ENCODE measurements at regions not wholly inside any gene's neighbourhood (a gene's known extent, or its start where the extent isn't known, plus 50 kb on each side); places are given as distances from the start of the nearest gene placed in this dataset.

DNA sequence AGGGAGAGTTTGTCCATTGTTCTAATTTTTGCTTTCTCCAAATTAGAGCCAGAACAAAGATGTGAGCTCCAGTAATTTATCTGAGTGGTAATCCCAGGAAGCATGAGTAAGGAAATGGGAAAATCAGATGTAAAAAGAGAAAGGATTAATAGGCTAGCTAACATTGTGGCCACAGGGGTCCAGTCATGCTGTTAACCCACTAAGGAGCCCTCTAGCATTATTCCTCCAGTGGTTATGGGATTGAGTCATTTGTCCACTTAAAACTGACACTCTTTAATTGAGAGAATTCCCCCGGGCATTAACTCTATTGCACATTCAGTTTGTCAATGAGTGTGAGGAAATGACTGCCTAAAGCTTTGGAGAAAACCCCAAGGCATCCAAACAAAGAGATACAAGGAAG is 700.3 kb upstream of the TYRP1 start:
- no peak overlapping the region for H3K27ac ChIP-seq (ENCODE audit: insufficient read depth, low read length)
- H3K18ac ChIP-seq (ENCODE audit: low read depth, low read length), result no peak overlapping the region
- no peak overlapping the region for H2BK120ac ChIP-seq (ENCODE audit: low read depth, low read length)
- no peaks in the 10 kb centered on the region for H3K36me3 ChIP-seq (ENCODE audit: control insufficient read depth, insufficient read depth, low read length)
- no peak overlapping the region for H3K4ac ChIP-seq (ENCODE audit: low read depth, low read length)
- H2BK20ac ChIP-seq (ENCODE audit: low read depth, low read length), result no peak overlapping the region
- no peaks in the 10 kb centered on the region for H3K9me3 ChIP-seq (ENCODE audit: control insufficient read depth, insufficient read depth, low read length)
- H4K91ac ChIP-seq (ENCODE audit: insufficient read depth, low read depth, low read length), result no peak overlapping the region
- no peaks in the 10 kb centered on the region for H3K4me1 ChIP-seq (ENCODE audit: control insufficient read depth, insufficient read depth, low read length)
- no peak overlapping the region for H3K4me2 ChIP-seq (ENCODE audit: low read depth, low read length)
- H4K20me1 ChIP-seq (ENCODE audit: insufficient read depth, low read length), result no peaks in the 10 kb centered on the region
- no peak overlapping the region for H2BK15ac ChIP-seq (ENCODE audit: low read depth, low read length)
- H2AK9ac ChIP-seq (replicated peaks; ENCODE audit: low read depth, low read length, poor library complexity), result no peak overlapping the region
- WGBS, 2 experiments (ENCODE audit: extremely low coverage in 2 of 2, insufficient read length in 1 of 2), result no CpG with 5 or more reads among the region's 1 CpG
- H3K23ac ChIP-seq (ENCODE audit: low read depth, low read length), result no peak overlapping the region
- no peak overlapping the region for H2BK5ac ChIP-seq (ENCODE audit: low read depth, low read length, poor library complexity, severe bottlenecking)
- H3K14ac ChIP-seq (replicated peaks; ENCODE audit: low read depth, low read length), result no peak overlapping the region
- no peak for ATAC-seq (ENCODE audit: low read depth)
- H3K9me1 ChIP-seq (ENCODE audit: insufficient read depth, low read length), result no peaks in the 10 kb centered on the region
- intact Hi-C loops (cut with micrococcal nuclease), result no loop called here
- H4K5ac ChIP-seq (ENCODE audit: low read depth, low read length), result no peak overlapping the region
- no peak overlapping the region for H3K9ac ChIP-seq (ENCODE audit: low read depth, low read length)
- dilution Hi-C loops (cut with HindIII; ENCODE audit: low sequenced_read_pairs, unreplicated experiment), result no loop called here
- no peaks in the 10 kb centered on the region for H3K27me3 ChIP-seq (ENCODE audit: control insufficient read depth, insufficient read depth, low read length)
- DNase-seq, result no peak
- no TSS peak for BruUV-seq (replicated peaks)
- no peak overlapping the region for H2AK5ac ChIP-seq (ENCODE audit: low read depth, low read length)
- H2AFZ ChIP-seq (replicated peaks; ENCODE audit: low read length, poor library complexity), result no peak overlapping the region
- TF ChIP-seq, protein P1, sequence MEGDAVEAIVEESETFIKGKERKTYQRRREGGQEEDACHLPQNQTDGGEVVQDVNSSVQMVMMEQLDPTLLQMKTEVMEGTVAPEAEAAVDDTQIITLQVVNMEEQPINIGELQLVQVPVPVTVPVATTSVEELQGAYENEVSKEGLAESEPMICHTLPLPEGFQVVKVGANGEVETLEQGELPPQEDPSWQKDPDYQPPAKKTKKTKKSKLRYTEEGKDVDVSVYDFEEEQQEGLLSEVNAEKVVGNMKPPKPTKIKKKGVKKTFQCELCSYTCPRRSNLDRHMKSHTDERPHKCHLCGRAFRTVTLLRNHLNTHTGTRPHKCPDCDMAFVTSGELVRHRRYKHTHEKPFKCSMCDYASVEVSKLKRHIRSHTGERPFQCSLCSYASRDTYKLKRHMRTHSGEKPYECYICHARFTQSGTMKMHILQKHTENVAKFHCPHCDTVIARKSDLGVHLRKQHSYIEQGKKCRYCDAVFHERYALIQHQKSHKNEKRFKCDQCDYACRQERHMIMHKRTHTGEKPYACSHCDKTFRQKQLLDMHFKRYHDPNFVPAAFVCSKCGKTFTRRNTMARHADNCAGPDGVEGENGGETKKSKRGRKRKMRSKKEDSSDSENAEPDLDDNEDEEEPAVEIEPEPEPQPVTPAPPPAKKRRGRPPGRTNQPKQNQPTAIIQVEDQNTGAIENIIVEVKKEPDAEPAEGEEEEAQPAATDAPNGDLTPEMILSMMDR (conservative IDR thresholded peaks at IDR 0.05; ENCODE audit: low read depth, low read length), result no peak
- no peak for TF ChIP-seq SMC3 (IDR thresholded peaks at IDR 0.05; ENCODE audit: low read depth, low read length)
- TF ChIP-seq MXI1 (IDR thresholded peaks at IDR 0.05; ENCODE audit: borderline replicate concordance, low read depth, low read length), result no peak
- no peak for TF ChIP-seq BHLHE40 (IDR thresholded peaks at IDR 0.05; ENCODE audit: low read depth, low read length)
- TF ChIP-seq RCOR1 (IDR thresholded peaks at IDR 0.05; ENCODE audit: insufficient replicate concordance, low read length), result no peak
- no peak for TF ChIP-seq FOS (IDR thresholded peaks at IDR 0.05; ENCODE audit: low read depth, low read length)
- TF ChIP-seq CEBPB (IDR thresholded peaks at IDR 0.05; ENCODE audit: low read depth, low read length), result no peak
- no peak for TF ChIP-seq POLR2A (IDR thresholded peaks at IDR 0.05; ENCODE audit: low read depth, low read length)
- TF ChIP-seq ELK1 (IDR thresholded peaks at IDR 0.05; ENCODE audit: borderline replicate concordance, low read depth, low read length), result no peak
- TF ChIP-seq MAFK (IDR thresholded peaks at IDR 0.05; ENCODE audit: low read depth, low read length), result no peak
- in situ Hi-C loops (cut with MboI; ENCODE audit: low sequenced_read_pairs), result no loop called here
- no peak overlapping the region for H4K8ac ChIP-seq (ENCODE audit: low read depth in 2 of 2, low read length in 2 of 2)
- H3K4me3 ChIP-seq (ENCODE audit: insufficient read depth, low read depth, low read length), result no peak overlapping the region
- ChIA-PET CTCF (no interaction called here), POLR2A (ENCODE audit: unreplicated experiment) (no interaction called here)
- no peak overlapping the region for H3K56ac ChIP-seq (ENCODE audit: extremely low read depth, insufficient read depth, low read length)
- no peaks in the 10 kb centered on the region for H3K79me1 ChIP-seq (ENCODE audit: low read depth in 1 of 2, low read length in 2 of 2)

All from IMR-90 (cell line).